ENCODE measurements at regions not wholly inside any gene's neighbourhood (a gene's known extent, or its start where the extent isn't known, plus 50 kb on each side); places are given as distances from the start of the nearest gene placed in this dataset.

- TF ChIP-seq CTCF (IDR thresholded peaks at IDR 0.05) (no peak), POLR2A (IDR thresholded peaks at IDR 0.05) (no peak)
Measured at GRCh38 chr7:112692333-112692732, 97.9 kb downstream of the TMEM168 start.

Data from testis (tissue), 2 donors.